ENCODE measurements at regions not wholly inside any gene's neighbourhood (a gene's known extent, or its start where the extent isn't known, plus 50 kb on each side); places are given as distances from the start of the nearest gene placed in this dataset.
"Not testable (repeated sequence)": the region's sequence is repeated elsewhere in the genome, so short reads cannot be mapped to it uniquely, and the experiment has no call there.

DNA sequence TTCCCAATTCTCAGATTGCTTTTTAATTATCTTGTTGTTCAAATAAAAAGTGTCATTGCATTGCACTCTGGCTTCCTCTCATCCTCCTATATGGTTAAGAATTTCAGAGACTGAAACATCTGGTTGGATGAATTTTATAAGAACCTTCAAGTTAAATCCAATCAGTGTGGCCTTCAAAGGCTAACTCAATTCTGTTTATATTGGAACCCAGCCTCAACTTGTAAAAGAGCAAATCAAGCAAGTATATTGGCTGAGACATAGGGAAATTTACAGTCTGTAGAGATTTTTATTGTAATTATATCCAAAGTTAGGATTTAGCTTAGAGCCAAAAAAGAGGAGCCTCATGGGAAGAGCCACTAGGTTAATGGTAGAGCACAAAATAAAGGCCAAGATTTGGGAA lies 159.9 kb upstream of the FER start:
- DNase-seq (ENCODE audit: low spot score) = no peak

DNA sequence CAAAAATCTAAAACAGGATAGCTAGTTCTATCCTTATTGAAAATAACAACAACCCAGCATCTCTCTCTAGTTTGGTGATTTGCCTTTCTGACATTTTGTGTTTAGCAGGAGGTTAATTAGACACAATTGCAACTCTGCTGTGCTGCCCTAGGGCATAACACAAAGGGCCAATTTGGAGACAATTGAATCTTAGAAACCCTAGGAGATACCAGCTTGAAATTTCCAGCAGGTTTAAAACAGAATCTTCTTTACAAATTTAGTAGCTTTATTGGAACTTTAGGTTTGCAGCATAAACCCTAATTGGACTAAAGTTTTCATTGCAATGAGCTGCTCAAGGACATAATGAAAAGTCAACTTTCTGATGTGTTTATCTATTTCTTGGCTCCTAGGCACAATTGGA lies 166.7 kb upstream of the FER start:
- DNase-seq (ENCODE audit: low spot score) = no peak

DNA sequence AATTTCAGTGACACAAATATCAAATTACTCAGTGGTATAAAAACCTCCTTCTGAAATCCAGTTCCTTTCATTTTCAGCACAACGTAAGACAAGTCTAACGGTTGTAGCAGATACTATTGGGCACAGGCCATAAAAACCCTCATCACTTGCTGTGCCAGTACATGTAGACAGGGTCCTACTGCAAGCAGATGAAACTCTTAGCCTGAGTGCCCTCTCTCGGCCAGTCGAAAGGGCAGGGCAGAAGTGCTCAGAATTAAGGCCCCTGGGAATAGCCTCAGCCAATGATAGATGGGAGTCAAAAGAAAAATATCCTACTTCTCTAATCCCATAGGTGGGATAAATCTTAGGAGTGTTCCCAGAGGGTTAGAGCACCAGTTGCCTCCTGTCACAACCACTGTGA lies 168.5 kb upstream of the FER start:
- no peak for DNase-seq (ENCODE audit: low spot score)

GRCh38 chr5:108578791-108579190 lies 168.9 kb upstream of the FER start:
- DNase-seq (ENCODE audit: low spot score) = no peak

DNA sequence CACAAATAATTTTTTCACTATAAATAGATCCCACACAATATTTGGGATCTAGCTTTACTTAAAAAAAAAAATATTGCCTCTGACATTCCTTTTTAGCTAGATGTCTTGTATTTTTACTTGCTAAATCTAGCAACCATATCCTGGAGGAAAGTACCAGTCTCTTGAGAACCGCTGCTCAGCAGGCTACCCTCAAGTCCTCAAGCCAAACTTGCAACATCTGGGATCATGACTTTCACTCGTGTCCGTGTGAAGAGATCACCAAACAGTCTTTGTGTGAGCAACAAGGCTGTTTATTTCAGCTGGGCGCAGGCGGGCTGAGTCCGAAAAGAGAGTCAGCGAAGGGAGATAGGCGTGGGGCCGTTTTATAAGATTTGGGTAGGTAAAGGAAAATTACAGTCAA lies 180.3 kb upstream of the FER start:
- DNase-seq (ENCODE audit: low spot score) = no peak

GRCh38 chr5:108564441-108564840 lies 182.5 kb upstream of the FBXL17 start:
- DNase-seq (ENCODE audit: low spot score) = no peak

DNA sequence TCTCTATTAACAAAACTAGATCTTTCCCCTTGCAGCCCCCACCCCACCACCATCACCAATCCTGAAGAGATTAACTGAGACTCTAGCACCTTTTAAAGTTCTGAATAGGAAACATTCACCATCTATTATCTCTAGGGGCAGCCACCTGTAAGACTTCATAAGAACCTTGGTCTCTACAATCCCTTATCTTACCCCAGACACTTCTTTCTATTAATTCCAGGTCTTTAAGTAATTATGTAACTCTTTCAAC lies 180.2 kb upstream of the FBXL17 start:
- no peak for DNase-seq (ENCODE audit: low spot score)

DNA sequence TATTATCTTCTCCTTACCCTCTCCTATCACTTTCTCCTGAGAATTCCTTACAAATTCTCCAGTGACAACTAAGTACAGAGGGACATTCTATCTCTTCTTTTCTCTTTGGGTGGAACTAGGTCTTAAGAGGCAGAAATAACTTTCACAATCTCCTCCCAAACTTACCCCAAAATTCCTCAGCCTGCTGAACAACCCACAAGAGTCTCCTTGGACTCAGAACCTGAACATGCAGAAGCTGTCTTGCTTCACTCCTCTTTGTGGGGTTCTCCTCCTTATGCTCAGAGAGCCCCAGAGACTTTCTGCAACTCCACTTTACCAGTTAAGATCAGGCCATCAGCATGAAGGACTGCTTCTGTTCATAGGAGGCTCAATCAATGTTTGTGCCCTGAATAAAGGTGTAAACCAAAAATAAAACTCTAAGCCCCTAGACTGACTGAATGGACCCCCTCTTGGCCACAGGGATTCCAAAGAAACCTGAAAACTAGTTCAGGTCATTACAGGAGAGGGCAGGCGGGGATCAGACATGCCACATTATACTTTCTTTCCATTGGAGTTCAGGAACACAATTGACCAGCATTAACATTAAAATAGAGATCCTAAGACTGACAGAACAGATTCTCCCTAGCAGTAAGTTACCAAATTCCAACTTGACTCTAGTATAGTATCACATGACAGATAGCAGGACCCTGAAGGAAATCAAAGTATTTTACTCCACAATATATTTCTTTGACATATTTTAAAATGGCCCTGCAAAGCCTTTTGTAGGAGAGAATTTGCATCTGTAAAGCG lies 179.7 kb upstream of the FBXL17 start:
- DNase-seq (ENCODE audit: low spot score) = no peak

- DNase-seq (ENCODE audit: low spot score) = no peak
These were observed 178.7 kb upstream of the FBXL17 start for GRCh38 chr5:108560581-108560980.

DNA sequence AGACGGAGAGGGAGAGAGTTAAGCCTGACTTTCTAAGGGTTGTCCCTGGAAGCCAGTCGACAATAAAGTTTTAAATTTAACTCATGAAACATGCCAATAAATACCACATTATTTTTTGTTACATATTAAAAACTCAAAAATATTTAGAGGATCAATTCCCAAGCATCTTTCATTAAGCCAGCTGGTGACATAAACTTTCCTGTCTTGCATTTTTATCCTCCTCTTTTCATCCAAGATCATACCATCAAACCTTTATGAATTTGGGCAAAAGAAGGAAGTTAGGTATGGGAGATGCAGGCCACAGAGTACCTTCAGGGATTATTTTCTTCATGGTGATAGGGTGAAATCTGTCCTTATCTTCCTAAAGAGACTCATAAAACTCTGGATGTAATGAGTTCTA lies 178.3 kb upstream of the FBXL17 start:
- no peak for DNase-seq (ENCODE audit: low spot score)

DNA sequence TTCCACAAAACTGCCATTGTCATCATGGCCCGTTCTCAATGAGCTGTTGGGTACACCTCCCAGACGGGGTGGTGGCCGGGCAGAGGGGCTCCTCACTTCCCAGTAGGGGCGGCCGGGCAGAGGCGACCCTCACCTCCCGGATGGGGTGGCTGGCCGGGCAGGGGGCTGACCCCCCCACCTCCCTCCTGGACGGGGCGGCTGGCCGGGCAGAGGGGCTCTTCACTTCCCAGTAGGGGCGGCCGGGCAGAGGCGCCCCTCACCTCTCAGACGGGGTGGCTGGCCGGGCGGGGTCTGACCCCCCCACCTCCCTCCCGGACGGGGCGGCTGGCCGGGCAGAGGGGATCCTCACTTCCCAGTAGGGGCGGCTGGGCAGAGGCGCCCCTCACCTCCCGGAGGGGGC lies 176.9 kb upstream of the FBXL17 start:
- DNase-seq (ENCODE audit: low spot score) = not testable (repeated sequence)

- not testable (repeated sequence) for DNase-seq (ENCODE audit: low spot score)
These were observed 176.2 kb upstream of the FBXL17 start for GRCh38 chr5:108558142-108558541.

- DNase-seq (ENCODE audit: low spot score) = no peak
These were observed 175.8 kb upstream of the FBXL17 start for GRCh38 chr5:108557686-108558085.

DNA sequence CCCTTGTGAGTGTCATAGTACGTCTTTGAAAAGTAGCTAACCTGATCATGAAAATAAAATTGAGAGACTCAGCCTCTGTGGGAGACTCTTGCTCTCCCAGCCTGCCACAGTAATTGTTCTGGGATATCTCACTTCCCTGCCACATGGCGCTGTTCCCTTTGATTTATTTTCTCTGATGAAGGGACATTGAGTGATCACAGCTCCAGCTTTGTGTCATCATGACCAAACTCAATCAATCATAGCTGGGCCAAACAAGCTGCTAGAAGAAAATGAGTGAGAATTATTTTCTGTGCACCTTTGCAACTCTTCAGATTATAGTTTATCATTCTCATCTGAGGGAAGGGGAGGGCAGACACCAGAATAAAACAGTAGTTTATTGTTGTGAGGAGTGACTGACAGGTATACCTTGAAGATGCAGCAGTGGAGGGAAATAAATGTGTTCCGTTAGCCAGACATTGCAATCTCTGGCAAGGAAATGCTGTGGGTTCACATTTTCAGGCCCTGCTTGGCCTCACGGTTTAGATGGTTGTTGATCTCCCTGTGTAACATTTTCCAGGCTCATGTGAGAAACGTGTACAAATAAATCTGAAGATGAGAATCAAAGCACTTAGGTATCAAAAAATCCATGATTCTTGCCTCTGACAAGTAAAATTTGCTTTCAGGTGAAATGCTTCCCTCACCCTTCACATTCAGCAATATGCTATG lies 174.7 kb upstream of the FBXL17 start:
- DNase-seq (ENCODE audit: low spot score) = no peak

GRCh38 chr5:108548684-108549596 lies 167.0 kb upstream of the FBXL17 start:
- no peak for DNase-seq (ENCODE audit: low spot score)

DNA sequence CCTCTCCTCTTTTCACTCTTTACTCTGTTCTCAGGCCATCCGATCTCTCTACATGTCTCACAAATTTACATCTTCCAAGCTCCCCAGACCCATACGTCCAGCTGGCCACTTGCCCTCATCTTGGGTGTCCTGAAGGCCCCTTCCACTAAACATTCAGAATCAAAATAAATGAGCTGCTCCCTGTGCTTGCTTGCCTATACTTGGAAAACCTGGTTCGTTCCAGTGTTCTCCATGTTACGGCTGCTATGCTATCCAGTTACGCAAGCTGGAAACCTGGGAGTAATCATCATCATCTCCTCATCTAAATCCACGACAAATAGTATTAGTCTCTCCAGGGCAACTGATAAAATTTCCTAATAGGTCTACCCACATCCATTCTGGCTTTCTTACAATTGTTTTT lies 165.0 kb upstream of the FBXL17 start:
- DNase-seq (ENCODE audit: low spot score) = no peak

- no peak for DNase-seq (ENCODE audit: low spot score)
These were observed 163.4 kb upstream of the FBXL17 start for GRCh38 chr5:108545301-108545700.

- no peak for DNase-seq (ENCODE audit: low spot score)
These were observed 161.6 kb upstream of the FBXL17 start for GRCh38 chr5:108543486-108543885.

GRCh38 chr5:108541836-108542235 lies 159.9 kb upstream of the FBXL17 start:
- no peak for DNase-seq (ENCODE audit: low spot score)

- no peak for DNase-seq (ENCODE audit: low spot score)
These were observed 154.4 kb upstream of the FBXL17 start for GRCh38 chr5:108536321-108536720.

DNA sequence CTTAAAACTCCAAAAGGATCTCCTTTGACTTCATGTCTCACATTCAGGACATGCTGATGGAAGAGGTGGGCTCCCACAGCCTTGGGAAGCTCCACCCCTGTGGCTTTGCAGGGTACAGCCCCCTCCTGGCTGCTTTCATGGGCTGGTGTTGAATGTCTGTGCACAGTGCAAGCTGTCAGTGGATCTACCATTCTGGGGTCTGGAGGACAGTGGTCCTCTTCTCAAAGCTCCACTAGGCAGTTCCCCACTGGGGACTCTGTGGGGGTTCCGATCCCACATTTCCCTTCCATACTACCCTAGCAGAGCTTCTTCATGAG lies 150.2 kb upstream of the FBXL17 start:
- not testable (repeated sequence) for DNase-seq (ENCODE audit: low spot score)

GRCh38 chr5:108531367-108532128 lies 149.7 kb upstream of the FBXL17 start:
- no peak for DNase-seq (ENCODE audit: low spot score)
